Myocyte (in vitro differentiated cells): ENCODE measurements at regions not wholly inside any gene's neighbourhood (a gene's known extent, or its start where the extent isn't known, plus 50 kb on each side); places are given as distances from the start of the nearest gene placed in this dataset.
A peak's percentile ranks its signal among the peaks of the same experiment; 100 is the strongest.

Experiments used
- DNase-seq: peaks from one replicate; pipeline ENCODE4 v3.0.0-alpha.2; 2012; ENCODE audit warnings: low read depth

DNA sequence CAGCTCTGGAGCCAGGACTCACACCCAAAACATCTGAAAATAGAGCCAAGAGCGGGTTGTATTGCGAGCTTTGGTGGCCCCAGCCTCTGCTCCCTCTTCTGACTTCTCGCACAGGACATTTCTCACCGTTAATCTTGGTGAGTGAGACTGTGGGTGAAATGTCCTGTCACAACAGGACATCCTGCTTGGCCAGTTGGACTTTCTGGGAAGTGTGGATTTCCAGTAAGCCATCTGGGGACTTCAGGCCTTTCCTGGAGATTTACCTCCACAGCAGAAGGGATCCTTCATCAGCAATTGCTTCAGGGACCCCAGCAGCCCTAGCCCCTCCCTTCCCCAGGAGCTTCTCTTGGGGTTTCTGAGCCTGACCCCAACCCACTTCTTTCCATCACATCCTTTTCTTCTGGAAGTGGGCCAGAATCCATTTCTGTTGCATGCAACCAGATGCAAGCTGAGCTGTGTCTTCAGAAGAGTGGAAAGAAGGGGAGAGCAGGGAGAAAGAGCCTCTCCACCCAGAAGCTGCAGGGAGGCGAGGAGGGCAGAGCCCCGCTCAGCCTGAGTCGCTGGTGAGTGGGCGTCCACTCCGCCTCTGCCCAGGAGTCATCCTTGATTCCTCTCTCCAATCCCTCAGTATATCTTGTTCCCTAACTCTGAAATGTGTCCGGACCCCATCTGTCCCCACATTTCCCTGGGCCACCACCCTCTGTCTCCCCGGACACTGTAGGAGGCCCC, 50.3 kb upstream of the GADD45G start:
- DNase-seq = no peak

DNA sequence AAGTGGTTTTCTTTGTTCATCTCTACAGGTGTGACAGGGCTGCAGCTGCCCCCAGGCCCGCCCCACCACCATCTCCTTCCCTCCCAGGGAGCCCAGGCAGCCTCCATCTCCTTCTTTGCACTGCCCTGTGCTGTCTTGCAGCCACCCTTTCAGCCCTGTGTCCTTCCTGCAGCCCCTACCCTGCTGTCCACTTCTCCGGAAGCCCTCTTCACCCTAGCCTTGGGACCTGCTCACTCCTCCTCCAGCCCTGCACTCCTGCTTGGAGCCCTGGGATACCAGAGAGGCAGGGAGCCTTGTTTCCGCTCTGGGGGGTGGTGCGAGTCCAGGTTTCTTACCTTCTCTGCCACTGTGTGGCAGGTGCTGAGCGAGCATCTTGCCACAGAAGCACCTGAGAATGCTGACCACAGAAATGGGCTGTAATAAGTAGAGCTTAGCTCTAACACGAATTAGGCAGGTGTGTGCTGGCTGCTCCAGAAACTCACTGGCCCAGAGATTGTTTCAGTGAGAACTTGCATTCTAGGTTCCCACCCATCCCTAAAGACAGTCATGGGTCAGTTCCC, 51.3 kb upstream of the GADD45G start:
- no peak for DNase-seq

DNA sequence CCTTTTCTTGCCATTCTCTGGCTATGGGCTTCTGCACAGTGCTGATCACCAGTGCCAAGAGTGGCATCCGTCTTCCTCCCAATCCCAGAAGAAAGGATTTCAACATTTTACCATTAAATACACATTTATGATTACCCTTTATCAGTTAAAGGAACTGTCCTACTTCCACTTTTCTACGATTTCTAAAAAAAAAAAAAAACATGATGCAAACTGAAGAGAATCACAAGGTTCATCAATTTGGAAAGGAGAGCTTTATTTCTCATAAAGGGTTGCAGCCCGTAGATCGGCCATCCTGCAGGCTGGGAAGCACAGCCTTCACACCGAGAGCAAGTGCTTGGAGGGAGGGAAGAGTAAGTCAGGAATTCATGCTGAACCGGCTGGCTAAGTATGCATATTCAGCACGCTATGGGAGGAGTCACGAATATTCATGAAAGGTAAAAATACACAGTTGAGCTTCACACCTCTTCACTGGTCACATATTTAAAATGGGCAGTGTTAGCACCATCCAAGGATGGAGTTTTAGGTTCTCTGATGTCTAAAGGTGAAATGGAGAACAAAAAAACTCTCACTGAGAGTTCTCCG, 52.5 kb upstream of the SEMA4D start:
- no peak for DNase-seq

DNA sequence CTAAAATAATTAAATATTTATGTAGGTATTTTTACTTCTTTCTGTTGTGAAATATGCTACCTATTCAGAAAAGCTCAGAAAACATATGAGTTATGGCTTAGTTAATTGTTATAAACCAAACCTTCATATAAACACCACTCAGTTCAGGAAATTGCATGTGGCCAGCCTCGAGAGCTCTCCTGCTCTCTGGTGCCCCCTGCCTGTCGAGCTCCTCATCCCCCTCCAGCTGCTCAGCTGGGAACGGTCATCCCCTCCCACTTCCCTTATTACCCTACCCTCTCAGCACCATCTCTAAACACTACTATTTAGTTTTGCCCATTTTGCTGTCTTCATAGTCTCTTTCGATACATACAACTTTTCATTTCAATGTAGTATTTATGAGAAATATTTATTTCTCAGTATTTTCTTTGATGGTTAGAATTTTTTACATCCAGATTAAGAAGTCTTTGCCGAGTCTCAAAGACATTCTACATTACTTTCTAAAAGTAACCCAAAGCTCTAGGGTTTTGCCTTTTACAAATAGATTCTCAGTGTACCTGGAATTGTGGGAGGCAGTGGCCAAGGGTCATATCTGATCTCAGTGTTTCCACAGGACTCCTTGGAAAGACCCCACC, 51.2 kb upstream of the SEMA4D start:
- DNase-seq = peak; percentile 46

DNA sequence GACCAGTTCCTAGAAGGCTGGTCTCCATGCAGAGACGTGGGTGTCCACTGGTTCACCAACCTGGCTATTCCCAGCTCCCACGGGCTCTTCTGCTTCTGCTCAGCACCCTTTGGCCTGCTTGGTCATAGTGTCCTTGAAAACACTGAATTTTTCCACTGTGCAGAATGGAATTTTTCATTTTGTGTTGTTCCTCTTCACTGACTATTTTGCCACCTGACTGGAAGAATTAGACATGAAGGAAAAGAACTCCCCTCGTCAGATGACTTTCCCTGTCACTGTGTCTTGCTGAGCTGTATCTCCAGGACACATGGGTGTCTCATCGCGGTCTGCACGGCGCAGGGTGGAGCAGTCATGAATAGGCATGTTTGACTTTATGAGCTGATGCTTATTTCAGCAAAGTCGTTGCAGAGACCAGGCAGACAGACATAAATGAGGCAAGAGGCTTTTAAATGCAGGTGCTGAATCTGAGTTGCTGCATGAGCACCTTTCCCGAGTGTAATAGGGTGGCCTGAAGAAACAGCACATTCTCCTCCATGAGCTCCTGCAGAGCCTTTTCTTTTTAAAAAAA, 50.2 kb upstream of the SEMA4D start:
- no peak for DNase-seq
